Peyer's patch (tissue), 4 donors: ENCODE measurements at regions not wholly inside any gene's neighbourhood (a gene's known extent, or its start where the extent isn't known, plus 50 kb on each side); places are given as distances from the start of the nearest gene placed in this dataset.

Experiments used
- POLR2A ChIP-seq, 2 donors: fragments of 450-650 bp; IDR thresholded peaks; one replicate each; pipeline ENCODE4 v1.5.1; 2017; ENCODE audit warnings: antibody characterized with exemption in 2 of 2, mild to moderate bottlenecking in 2 of 2, moderate library complexity in 2 of 2
- TF ChIP-seq, protein P1 (sequence below), 6 experiments: fragments of 450-650 bp in 4 of 6; fragments of 200-600 bp in 2 of 6; sonication (generic) in 1 of 6; IDR thresholded peaks; one replicate each; pipeline ENCODE4 v1.5.1; 2017 to 2019; ENCODE audit warnings: antibody characterized with exemption in 6 of 6, mild to moderate bottlenecking in 3 of 6, moderate library complexity in 1 of 6

DNA sequence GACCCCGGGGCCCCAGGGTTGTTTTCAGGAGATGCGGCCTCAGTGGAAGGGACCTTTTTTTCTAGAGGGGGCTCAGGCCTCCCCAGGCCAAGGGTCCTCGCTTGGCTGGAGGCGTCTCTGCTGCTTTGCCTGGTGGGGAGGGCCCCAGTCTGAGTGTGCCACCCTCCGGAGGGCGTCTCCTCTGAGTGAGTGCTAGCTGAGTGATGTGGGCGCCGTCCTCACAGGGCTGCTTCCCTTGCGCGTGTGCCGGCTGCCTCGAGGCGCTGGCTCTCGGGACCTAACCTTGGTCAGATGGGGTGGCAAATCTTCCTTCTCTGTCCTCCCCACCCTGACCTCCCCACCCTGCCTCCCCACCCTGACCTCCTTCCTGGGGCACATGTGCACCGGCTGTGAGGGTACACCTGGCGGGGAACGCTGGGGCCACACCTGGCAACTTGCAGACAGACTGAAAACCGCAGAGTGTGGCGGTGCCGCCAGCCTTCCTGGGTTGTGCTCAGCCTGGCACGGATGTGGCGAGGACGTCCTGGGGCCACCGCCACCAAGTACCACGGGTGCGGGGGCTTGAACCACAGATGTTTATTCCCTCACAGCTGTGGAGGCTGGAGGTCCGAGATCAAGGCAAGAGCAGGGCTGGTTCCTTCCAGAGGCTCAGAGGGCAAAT, 93.0 kb upstream of the TTC34 start:
- TF ChIP-seq, protein P1, sequence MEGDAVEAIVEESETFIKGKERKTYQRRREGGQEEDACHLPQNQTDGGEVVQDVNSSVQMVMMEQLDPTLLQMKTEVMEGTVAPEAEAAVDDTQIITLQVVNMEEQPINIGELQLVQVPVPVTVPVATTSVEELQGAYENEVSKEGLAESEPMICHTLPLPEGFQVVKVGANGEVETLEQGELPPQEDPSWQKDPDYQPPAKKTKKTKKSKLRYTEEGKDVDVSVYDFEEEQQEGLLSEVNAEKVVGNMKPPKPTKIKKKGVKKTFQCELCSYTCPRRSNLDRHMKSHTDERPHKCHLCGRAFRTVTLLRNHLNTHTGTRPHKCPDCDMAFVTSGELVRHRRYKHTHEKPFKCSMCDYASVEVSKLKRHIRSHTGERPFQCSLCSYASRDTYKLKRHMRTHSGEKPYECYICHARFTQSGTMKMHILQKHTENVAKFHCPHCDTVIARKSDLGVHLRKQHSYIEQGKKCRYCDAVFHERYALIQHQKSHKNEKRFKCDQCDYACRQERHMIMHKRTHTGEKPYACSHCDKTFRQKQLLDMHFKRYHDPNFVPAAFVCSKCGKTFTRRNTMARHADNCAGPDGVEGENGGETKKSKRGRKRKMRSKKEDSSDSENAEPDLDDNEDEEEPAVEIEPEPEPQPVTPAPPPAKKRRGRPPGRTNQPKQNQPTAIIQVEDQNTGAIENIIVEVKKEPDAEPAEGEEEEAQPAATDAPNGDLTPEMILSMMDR (IDR thresholded peaks at IDR 0.05): no peak
- no peak for TF ChIP-seq POLR2A (IDR thresholded peaks at IDR 0.05)
